ENCODE measurements at regions not wholly inside any gene's neighbourhood (a gene's known extent, or its start where the extent isn't known, plus 50 kb on each side); places are given as distances from the start of the nearest gene placed in this dataset.

GRCh38 chr16:87044829-87045228 is 272.4 kb downstream of the C16orf95 start:
- no peak overlapping the region for H3K4me3 ChIP-seq (ENCODE audit: low read depth, low read length)
- ChIA-PET POLR2A (no interaction called here), CTCF (interaction anchor here (0.5 to 2.7 kb wide), 2 partner anchors 28 to 481 kb away, joined by 3 to 9 read pairs; no protein-coding TSS in a partner anchor)
- H3K27ac ChIP-seq (ENCODE audit: extremely low read depth, low read depth, low read length): no peak overlapping the region
- TF ChIP-seq ZNF768 (tag by site-specific recombination; IDR thresholded peaks at IDR 0.05): no peak
- no peak for TF ChIP-seq HOXC10 (CRISPR knock-in tag; IDR thresholded peaks at IDR 0.05)
- TF ChIP-seq MYNN (tag by site-specific recombination; IDR thresholded peaks at IDR 0.05; ENCODE audit: borderline replicate concordance): no peak
- TF ChIP-seq ZNF473 (tag by site-specific recombination; IDR thresholded peaks at IDR 0.05): no peak
- TF ChIP-seq ZSCAN23 (tag by site-specific recombination; IDR thresholded peaks at IDR 0.05): no peak
- no peak for TF ChIP-seq TRIM28 (IDR thresholded peaks at IDR 0.05; ENCODE audit: borderline replicate concordance, low read length)
- TF ChIP-seq ZIC2 (tag by site-specific recombination; IDR thresholded peaks at IDR 0.05): no peak
- TF ChIP-seq, protein P1, sequence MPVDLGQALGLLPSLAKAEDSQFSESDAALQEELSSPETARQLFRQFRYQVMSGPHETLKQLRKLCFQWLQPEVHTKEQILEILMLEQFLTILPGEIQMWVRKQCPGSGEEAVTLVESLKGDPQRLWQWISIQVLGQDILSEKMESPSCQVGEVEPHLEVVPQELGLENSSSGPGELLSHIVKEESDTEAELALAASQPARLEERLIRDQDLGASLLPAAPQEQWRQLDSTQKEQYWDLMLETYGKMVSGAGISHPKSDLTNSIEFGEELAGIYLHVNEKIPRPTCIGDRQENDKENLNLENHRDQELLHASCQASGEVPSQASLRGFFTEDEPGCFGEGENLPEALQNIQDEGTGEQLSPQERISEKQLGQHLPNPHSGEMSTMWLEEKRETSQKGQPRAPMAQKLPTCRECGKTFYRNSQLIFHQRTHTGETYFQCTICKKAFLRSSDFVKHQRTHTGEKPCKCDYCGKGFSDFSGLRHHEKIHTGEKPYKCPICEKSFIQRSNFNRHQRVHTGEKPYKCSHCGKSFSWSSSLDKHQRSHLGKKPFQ (tag by site-specific recombination; IDR thresholded peaks at IDR 0.05): no peak
- no peak for TF ChIP-seq KLF16 (tag by site-specific recombination; IDR thresholded peaks at IDR 0.05)
- no peak for TF ChIP-seq ZNF555 (tag by site-specific recombination; conservative IDR thresholded peaks at IDR 0.05)
- TF ChIP-seq ZNF514 (tag by site-specific recombination; IDR thresholded peaks at IDR 0.05): no peak
- TF ChIP-seq, protein P2, sequence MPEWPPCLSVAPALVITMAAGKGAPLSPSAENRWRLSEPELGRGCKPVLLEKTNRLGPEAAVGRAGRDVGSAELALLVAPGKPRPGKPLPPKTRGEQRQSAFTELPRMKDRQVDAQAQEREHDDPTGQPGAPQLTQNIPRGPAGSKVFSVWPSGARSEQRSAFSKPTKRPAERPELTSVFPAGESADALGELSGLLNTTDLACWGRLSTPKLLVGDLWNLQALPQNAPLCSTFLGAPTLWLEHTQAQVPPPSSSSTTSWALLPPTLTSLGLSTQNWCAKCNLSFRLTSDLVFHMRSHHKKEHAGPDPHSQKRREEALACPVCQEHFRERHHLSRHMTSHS (tag by site-specific recombination; IDR thresholded peaks at IDR 0.05): no peak
- no peak for TF ChIP-seq SALL2 (tag by site-specific recombination; IDR thresholded peaks at IDR 0.05; ENCODE audit: borderline replicate concordance)
- TF ChIP-seq ZNF157 (tag by site-specific recombination; IDR thresholded peaks at IDR 0.05): no peak
- H3K36me3 ChIP-seq (ENCODE audit: control insufficient read depth in 2 of 2, insufficient read depth in 1 of 2, low read length in 2 of 2): no peaks in the 10 kb centered on the region
- no peaks in the 10 kb centered on the region for H3K9me3 ChIP-seq (ENCODE audit: control insufficient read depth, insufficient read depth, low read depth, low read length)
- peaks cover 9% of the 10 kb centered on the region for H3K4me1 ChIP-seq (ENCODE audit: control insufficient read depth, insufficient read depth, low read length)

GRCh38 chr16:87045466-87046216 is 271.6 kb downstream of the C16orf95 start:
- H3K4me1 ChIP-seq (ENCODE audit: control insufficient read depth, insufficient read depth, low read length): peaks cover 9% of the 10 kb centered on the region
- ChIA-PET CTCF (interaction anchor here (1.6 kb wide), 1 partner anchor 17 kb away, joined by 6 read pairs; no protein-coding TSS in a partner anchor), POLR2A (no interaction called here)
- H3K9me3 ChIP-seq (ENCODE audit: control insufficient read depth, insufficient read depth, low read depth, low read length): no peaks in the 10 kb centered on the region
- TF ChIP-seq ZBTB49 (tag by site-specific recombination; IDR thresholded peaks at IDR 0.05; ENCODE audit: low read depth) (no peak), ZNF138 (tag by site-specific recombination; IDR thresholded peaks at IDR 0.05; ENCODE audit: borderline replicate concordance) (no peak), ZNF768 (tag by site-specific recombination; IDR thresholded peaks at IDR 0.05) (peak; percentile 76), ZNF423 (tag by site-specific recombination; IDR thresholded peaks at IDR 0.05) (no peak)
- H3K27ac ChIP-seq (ENCODE audit: extremely low read depth, low read depth, low read length): no peak overlapping the region
- H3K4me3 ChIP-seq (ENCODE audit: low read depth, low read length): no peak overlapping the region
- H3K36me3 ChIP-seq (ENCODE audit: control insufficient read depth in 2 of 2, insufficient read depth in 1 of 2, low read length in 2 of 2): no peaks in the 10 kb centered on the region

- POLR2A ChIA-PET: no interaction called here
- Histone ChIP-seq H3K27ac (ENCODE audit: extremely low read depth, low read depth, low read length) (no peak overlapping the region), H3K4me3 (ENCODE audit: low read depth, low read length) (no peak overlapping the region), H3K36me3 (ENCODE audit: control insufficient read depth in 2 of 2, insufficient read depth in 1 of 2, low read length in 2 of 2) (no peaks in the 10 kb centered on the region), H3K9me3 (ENCODE audit: control insufficient read depth, insufficient read depth, low read depth, low read length) (no peaks in the 10 kb centered on the region), H3K4me1 (ENCODE audit: control insufficient read depth, insufficient read depth, low read length) (peaks cover 9% of the 10 kb centered on the region)
- CTCF ChIA-PET: interaction anchor here (0.6 to 1.6 kb wide), 5 partner anchors 16 to 1059 kb away, joined by 3 to 10 read pairs (median 5); no protein-coding TSS in a partner anchor
- TF ChIP-seq ZNF2 (tag by site-specific recombination; IDR thresholded peaks at IDR 0.05): no peak
- no peak for TF ChIP-seq ZNF37A (tag by site-specific recombination; IDR thresholded peaks at IDR 0.05)
- TF ChIP-seq, protein P3, sequence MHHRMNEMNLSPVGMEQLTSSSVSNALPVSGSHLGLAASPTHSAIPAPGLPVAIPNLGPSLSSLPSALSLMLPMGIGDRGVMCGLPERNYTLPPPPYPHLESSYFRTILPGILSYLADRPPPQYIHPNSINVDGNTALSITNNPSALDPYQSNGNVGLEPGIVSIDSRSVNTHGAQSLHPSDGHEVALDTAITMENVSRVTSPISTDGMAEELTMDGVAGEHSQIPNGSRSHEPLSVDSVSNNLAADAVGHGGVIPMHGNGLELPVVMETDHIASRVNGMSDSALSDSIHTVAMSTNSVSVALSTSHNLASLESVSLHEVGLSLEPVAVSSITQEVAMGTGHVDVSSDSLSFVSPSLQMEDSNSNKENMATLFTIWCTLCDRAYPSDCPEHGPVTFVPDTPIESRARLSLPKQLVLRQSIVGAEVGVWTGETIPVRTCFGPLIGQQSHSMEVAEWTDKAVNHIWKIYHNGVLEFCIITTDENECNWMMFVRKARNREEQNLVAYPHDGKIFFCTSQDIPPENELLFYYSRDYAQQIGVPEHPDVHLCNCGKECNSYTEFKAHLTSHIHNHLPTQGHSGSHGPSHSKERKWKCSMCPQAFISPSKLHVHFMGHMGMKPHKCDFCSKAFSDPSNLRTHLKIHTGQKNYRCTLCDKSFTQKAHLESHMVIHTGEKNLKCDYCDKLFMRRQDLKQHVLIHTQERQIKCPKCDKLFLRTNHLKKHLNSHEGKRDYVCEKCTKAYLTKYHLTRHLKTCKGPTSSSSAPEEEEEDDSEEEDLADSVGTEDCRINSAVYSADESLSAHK (tag by site-specific recombination; IDR thresholded peaks at IDR 0.05): no peak
- no peak for TF ChIP-seq GLI4 (tag by site-specific recombination; IDR thresholded peaks at IDR 0.05)
- TF ChIP-seq, protein P4, sequence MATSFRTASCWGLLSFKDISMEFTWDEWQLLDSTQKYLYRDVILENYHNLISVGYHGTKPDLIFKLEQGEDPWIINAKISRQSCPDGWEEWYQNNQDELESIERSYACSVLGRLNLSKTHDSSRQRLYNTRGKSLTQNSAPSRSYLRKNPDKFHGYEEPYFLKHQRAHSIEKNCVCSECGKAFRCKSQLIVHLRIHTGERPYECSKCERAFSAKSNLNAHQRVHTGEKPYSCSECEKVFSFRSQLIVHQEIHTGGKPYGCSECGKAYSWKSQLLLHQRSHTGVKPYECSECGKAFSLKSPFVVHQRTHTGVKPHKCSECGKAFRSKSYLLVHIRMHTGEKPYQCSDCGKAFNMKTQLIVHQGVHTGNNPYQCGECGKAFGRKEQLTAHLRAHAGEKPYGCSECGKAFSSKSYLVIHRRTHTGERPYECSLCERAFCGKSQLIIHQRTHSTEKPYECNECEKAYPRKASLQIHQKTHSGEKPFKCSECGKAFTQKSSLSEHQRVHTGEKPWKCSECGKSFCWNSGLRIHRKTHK (tag by site-specific recombination; IDR thresholded peaks at IDR 0.05): no peak
- no peak for TF ChIP-seq ZNF239 (tag by site-specific recombination; IDR thresholded peaks at IDR 0.05)
Measured at GRCh38 chr16:87046235-87046634, 271.0 kb downstream of the C16orf95 start.
